H1 (cell line): ENCODE measurements at regions not wholly inside any gene's neighbourhood (a gene's known extent, or its start where the extent isn't known, plus 50 kb on each side); places are given as distances from the start of the nearest gene placed in this dataset.

Source experiments
- CTCF ChIA-PET: fragments of 300-600 bp; sonication (Branson Sonifier 250); formaldehyde crosslinking; loops from one replicate; lab custom pipeline; 2021; ENCODE audit not compliant: partially characterized antibody; lab: Charles Lee
- POLR2A ChIA-PET: fragments of 300-600 bp; sonication (Branson Sonifier 250); formaldehyde crosslinking; loops from one replicate; lab custom pipeline; 2021; ENCODE audit warnings: inconsistent platforms; ENCODE audit not compliant: partially characterized antibody; lab: Charles Lee
- DNase-seq, 2 experiments: peaks; one replicate each; pipeline versions ENCODE4 v3.0.0 to v3.0.0-alpha.2; 2010 to 2022; ENCODE audit warnings: low spot score in 2 of 2, low read depth in 1 of 2, mixed read lengths in 1 of 2
- FAIRE-seq: peaks from 2 replicates; lab custom pipeline; 2011; peaks lifted over from hg19 to GRCh38; lab: Jason Lieb, UNC
- H2AFZ ChIP-seq: 2 replicates; pipeline ENCODE4 v1.8.1; 2012; ENCODE audit warnings: low read length, inconsistent platforms
- H2AK5ac ChIP-seq: 2 replicates; pipeline ENCODE4 v1.6.1; 2013; ENCODE audit warnings: low read depth, low read length
- H2BK120ac ChIP-seq: replicated peaks from 2 replicates; pipeline ENCODE3; 2013; ENCODE audit warnings: low read depth, low read length, inconsistent platforms
- H2BK12ac ChIP-seq: 2 replicates; pipeline ENCODE4 v1.6.1; 2013; ENCODE audit warnings: low read depth, low read length
- H2BK15ac ChIP-seq: 2 replicates; pipeline ENCODE4 v1.6.1; 2013; ENCODE audit warnings: low read length
- H2BK20ac ChIP-seq: 2 replicates; pipeline ENCODE4 v1.6.1; 2013; ENCODE audit warnings: low read length
- H2BK5ac ChIP-seq: 2 replicates; pipeline ENCODE4 v1.6.1; 2013; ENCODE audit warnings: low read depth, low read length
- H3K14ac ChIP-seq: 2 replicates; pipeline ENCODE4 v1.6.1; 2013; ENCODE audit warnings: inconsistent platforms; ENCODE audit not compliant: insufficient read length
- H3K18ac ChIP-seq: 2 replicates; pipeline ENCODE4 v1.6.1; 2013; ENCODE audit warnings: low read length; ENCODE audit errors: extremely low read depth
- H3K23ac ChIP-seq: 2 replicates; pipeline ENCODE4 v1.6.1; 2013; ENCODE audit warnings: inconsistent platforms; ENCODE audit not compliant: insufficient read length
- H3K23me2 ChIP-seq: 2 replicates; pipeline ENCODE4 v1.6.1; 2013; ENCODE audit warnings: low read depth, low read length
- H3K27ac ChIP-seq: 2 replicates; pipeline ENCODE4 v1.6.1; 2011; ENCODE audit warnings: low read depth, low read length, inconsistent platforms
- H3K27me3 ChIP-seq, 4 experiments: replicated peaks in 1 of 4; 1 replicate in 1 of 4; 2 replicates in 3 of 4; pipeline versions ENCODE4 v1.6.1 to v1.8.1; 2011 to 2013; ENCODE audit warnings: low read length in 3 of 4, mild to moderate bottlenecking in 3 of 4, inconsistent platforms in 2 of 4, mixed read lengths in 2 of 4, moderate library complexity in 1 of 4; ENCODE audit not compliant: control insufficient read depth in 3 of 4, insufficient read depth in 3 of 4; ENCODE audit errors: extremely low read depth in 1 of 4
- H3K36me3 ChIP-seq, 4 experiments: 2 replicates each; pipeline versions ENCODE4 v1.6.1 to v1.8.1; 2011 to 2013; ENCODE audit warnings: mild to moderate bottlenecking in 4 of 4, low read length in 3 of 4, moderate library complexity in 2 of 4, control low read depth in 1 of 4, inconsistent platforms in 1 of 4; ENCODE audit not compliant: insufficient read depth in 4 of 4, control insufficient read depth in 2 of 4
- H3K4ac ChIP-seq: replicated peaks from 2 replicates; pipeline ENCODE3; 2013; ENCODE audit warnings: low read length, low read depth, mixed read lengths, inconsistent platforms; ENCODE audit not compliant: insufficient read length
- H3K4me1 ChIP-seq, 4 experiments: replicated peaks in 1 of 4; 1 replicate in 1 of 4; 2 replicates in 3 of 4; pipeline versions ENCODE4 v1.6.1 to v1.8.1; 2011 to 2013; ENCODE audit warnings: low read length in 3 of 4, inconsistent platforms in 2 of 4, mixed read lengths in 1 of 4; ENCODE audit not compliant: insufficient read depth in 4 of 4, control insufficient read depth in 3 of 4
- H3K4me2 ChIP-seq, 2 experiments: 2 replicates each; pipeline versions ENCODE4 v1.6.1 to v1.8.1; 2011 to 2013; ENCODE audit warnings: low read depth in 2 of 2, low read length in 2 of 2, control low read depth in 1 of 2, inconsistent platforms in 1 of 2, mild to moderate bottlenecking in 1 of 2; ENCODE audit not compliant: insufficient read depth in 1 of 2
- H3K4me3 ChIP-seq, 4 experiments: fragments of 200-600, 300-600 bp in 1 of 4; sonication (generic), shearing (Covaris generic), sonication (Bioruptor Twin) in 1 of 4; 2 replicates each; pipeline versions ENCODE4 v1.5.1 to v1.8.1; 2011 to 2016; ENCODE audit warnings: low read length in 4 of 4, low read depth in 3 of 4, control low read depth in 2 of 4, inconsistent platforms in 2 of 4, mild to moderate bottlenecking in 2 of 4, mixed read lengths in 1 of 4, moderate library complexity in 1 of 4; ENCODE audit not compliant: insufficient read depth in 2 of 4; ENCODE audit errors: extremely low read depth in 1 of 4
- H3K56ac ChIP-seq: replicated peaks from 2 replicates; pipeline ENCODE3; 2013; ENCODE audit warnings: low read depth, mild to moderate bottlenecking, mixed read lengths, low read length, inconsistent platforms; ENCODE audit not compliant: insufficient read length
- H3K79me1 ChIP-seq: 2 replicates; pipeline ENCODE4 v1.6.1; 2013; ENCODE audit warnings: low read depth, low read length, control low read depth
- H3K79me2 ChIP-seq, 2 experiments: 2 replicates each; pipeline versions ENCODE4 v1.6.1 to v1.8.1; 2012 to 2013; ENCODE audit warnings: low read length in 2 of 2, mild to moderate bottlenecking in 2 of 2, inconsistent platforms in 1 of 2; ENCODE audit not compliant: insufficient read depth in 2 of 2, control insufficient read depth in 1 of 2
- H3K9ac ChIP-seq, 4 experiments: replicated peaks in 1 of 4; 1 replicate in 1 of 4; 2 replicates in 3 of 4; pipeline versions ENCODE4 v1.6.1 to v1.8.1; 2011 to 2013; ENCODE audit warnings: low read depth in 3 of 4, low read length in 3 of 4, control low read depth in 2 of 4, mild to moderate bottlenecking in 2 of 4, moderate library complexity in 2 of 4, inconsistent platforms in 1 of 4; ENCODE audit errors: extremely low read depth in 1 of 4
- H3K9me3 ChIP-seq, 2 experiments: 2 replicates each; pipeline versions ENCODE4 v1.6.1 to v1.8.1; 2012 to 2013; ENCODE audit warnings: mild to moderate bottlenecking in 2 of 2, moderate library complexity in 2 of 2, control low read depth in 1 of 2, inconsistent platforms in 1 of 2, low read depth in 1 of 2, low read length in 1 of 2, mixed read lengths in 1 of 2; ENCODE audit not compliant: insufficient read depth in 2 of 2
- H4K20me1 ChIP-seq, 2 experiments: replicated peaks in 1 of 2; 2 replicates each; pipeline versions ENCODE3 to v1.8.1; 2011 to 2013; ENCODE audit warnings: inconsistent platforms in 2 of 2, low read length in 2 of 2, mild to moderate bottlenecking in 1 of 2; ENCODE audit not compliant: insufficient read depth in 2 of 2, control insufficient read depth in 1 of 2
- H4K5ac ChIP-seq: 2 replicates; pipeline ENCODE4 v1.6.1; 2013; ENCODE audit warnings: low read length, low read depth, mixed read lengths, inconsistent platforms; ENCODE audit not compliant: insufficient read length
- H4K8ac ChIP-seq: 2 replicates; pipeline ENCODE4 v1.8.0; 2013; ENCODE audit warnings: mild to moderate bottlenecking, moderate library complexity, low read length, inconsistent platforms; ENCODE audit not compliant: insufficient read depth; ENCODE audit errors: extremely low read depth
- H4K91ac ChIP-seq: replicated peaks from 2 replicates; pipeline ENCODE3; 2013; ENCODE audit warnings: low read length, mixed read lengths, inconsistent platforms; ENCODE audit not compliant: insufficient read length
- BRCA1 ChIP-seq: IDR thresholded peaks from 2 replicates; pipeline ENCODE4 v1.6.1; 2012; ENCODE audit warnings: low read depth, low read length, improper control_type of control experiment
- CBX8 ChIP-seq: fragments of 300-800, 300-1000 bp; sonication (generic); IDR thresholded peaks from 2 replicates; pipeline ENCODE4 v1.7.1; 2016; ENCODE audit warnings: low read depth, low read length, borderline replicate concordance
- KDM5A ChIP-seq: fragments of 200-600 bp; IDR thresholded peaks from 2 replicates; pipeline ENCODE4 v1.7.1; 2012; ENCODE audit warnings: mild to moderate bottlenecking, low read length, inconsistent platforms, mixed read lengths
- SAP30 ChIP-seq: fragments of 300-600 bp; sonication (generic); IDR thresholded peaks from 2 replicates; pipeline ENCODE4 v1.7.1; 2012; ENCODE audit warnings: low read length, moderate library complexity, mild to moderate bottlenecking, inconsistent platforms; ENCODE audit not compliant: insufficient read depth, insufficient replicate concordance
- SIN3A ChIP-seq, 2 experiments: IDR thresholded peaks in 1 of 2; conservative IDR thresholded peaks in 1 of 2; 2 replicates each; pipeline ENCODE4 v1.6.1; 2011 to 2012; ENCODE audit warnings: low read length in 2 of 2, improper control_type of control experiment in 1 of 2, low read depth in 1 of 2, mild to moderate bottlenecking in 1 of 2
- SIX5 ChIP-seq: IDR thresholded peaks from 2 replicates; pipeline ENCODE4 v1.6.1; 2011; ENCODE audit warnings: mild to moderate bottlenecking, low read depth, low read length
- TAF7 ChIP-seq: optimal IDR thresholded peaks from 2 replicates; pipeline ENCODE3; 2011; ENCODE audit warnings: low read depth, mild to moderate bottlenecking, inconsistent platforms, low read length, moderate library complexity, borderline replicate concordance
- WGBS, 2 experiments: shearing (Covaris generic) in 1 of 2; methylation state at CpG; one replicate each; pipeline versions ENCODE4 v1.1.6 to v1.1.7; 2013 to 2015; ENCODE audit warnings: low lambda C conversion rate in 2 of 2, mixed read lengths in 2 of 2, inconsistent platforms in 1 of 2, low coverage in 1 of 2, missing lambda C conversion rate in 1 of 2; ENCODE audit not compliant: insufficient replicate concordance in 2 of 2, insufficient coverage in 1 of 2, insufficient read length in 1 of 2; ENCODE audit errors: extremely low coverage in 1 of 2, missing lambda C conversion rate in 1 of 2; 5-methylcytosine and 5-hydroxymethylcytosine counted together

DNA sequence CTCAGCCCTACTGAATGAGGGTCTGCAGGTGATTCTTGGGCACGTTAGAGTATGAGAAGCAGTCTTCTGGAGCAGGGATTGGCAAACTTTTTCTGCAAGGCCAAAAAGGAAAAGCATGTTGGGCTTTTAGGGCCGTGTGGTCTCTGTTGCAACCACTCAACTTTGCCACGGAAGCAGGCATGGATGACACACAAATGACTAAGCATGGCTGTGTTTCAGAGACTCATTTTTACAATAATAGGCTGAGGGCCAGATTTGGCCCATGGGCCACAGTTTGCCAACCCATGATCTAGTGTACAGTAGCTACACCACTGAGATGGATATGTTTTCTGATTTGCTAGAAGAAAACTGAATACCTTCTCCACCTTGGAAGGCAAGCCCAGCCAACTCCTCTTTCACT, 66.1 kb upstream of the PRICKLE2 start:
- H3K56ac ChIP-seq = no peak overlapping the region
- WGBS, 2 experiments = 89% methylated on average over 3 of the region's 3 CpGs; no CpG with 5 or more reads in 1 of the 2 experiments
- H2AK5ac ChIP-seq = no peak overlapping the region
- ChIA-PET CTCF (no interaction called here), POLR2A (no interaction called here)
- no peaks in the 10 kb centered on the region for H3K79me2 ChIP-seq
- H3K18ac ChIP-seq = no peak overlapping the region
- H3K27ac ChIP-seq = no peak overlapping the region
- H3K4me2 ChIP-seq = no peak overlapping the region
- no peak overlapping the region for H3K9ac ChIP-seq
- H3K4me1 ChIP-seq = no peaks in the 10 kb centered on the region
- H3K79me1 ChIP-seq = no peaks in the 10 kb centered on the region
- H3K27me3 ChIP-seq = no peaks in the 10 kb centered on the region
- no peak overlapping the region for H2BK12ac ChIP-seq
- no peak overlapping the region for H4K8ac ChIP-seq
- TF ChIP-seq SIN3A (conservative IDR thresholded peaks at IDR 0.05 in 1 of 2, IDR thresholded peaks at IDR 0.05 in 1 of 2; ENCODE audit: low read depth in 1 of 2, low read length in 2 of 2) (no peak), KDM5A (no peak), SIX5 (no peak), CBX8 (no peak), TAF7 (no peak), SAP30 (no peak), BRCA1 (no peak)
- TF ChIP-seq, all 59 proteins: peak for 0
- H2AFZ ChIP-seq = no peak overlapping the region
- no peaks in the 10 kb centered on the region for H3K36me3 ChIP-seq
- H3K4ac ChIP-seq = no peak overlapping the region
- H2BK20ac ChIP-seq = no peak overlapping the region
- DNase-seq (no peak), FAIRE-seq (no peak)
- H3K9me3 ChIP-seq = no peaks in the 10 kb centered on the region
- no peak overlapping the region for H2BK120ac ChIP-seq
- H4K91ac ChIP-seq = no peak overlapping the region
- no peak overlapping the region for H2BK5ac ChIP-seq
- H4K20me1 ChIP-seq = no peaks in the 10 kb centered on the region
- no peak overlapping the region for H3K4me3 ChIP-seq
- H3K14ac ChIP-seq = no peak overlapping the region
- no peak overlapping the region for H2BK15ac ChIP-seq
- no peak overlapping the region for H3K23ac ChIP-seq
- no peak overlapping the region for H4K5ac ChIP-seq
- H3K23me2 ChIP-seq = no peaks in the 10 kb centered on the region
